ENCODE measurements at regions not wholly inside any gene's neighbourhood (a gene's known extent, or its start where the extent isn't known, plus 50 kb on each side); places are given as distances from the start of the nearest gene placed in this dataset.

- DNase-seq (no peak), ATAC-seq (no peak)
- TF ChIP-seq POLR2A (IDR thresholded peaks at IDR 0.05) = no peak
- TF ChIP-seq, protein P1, sequence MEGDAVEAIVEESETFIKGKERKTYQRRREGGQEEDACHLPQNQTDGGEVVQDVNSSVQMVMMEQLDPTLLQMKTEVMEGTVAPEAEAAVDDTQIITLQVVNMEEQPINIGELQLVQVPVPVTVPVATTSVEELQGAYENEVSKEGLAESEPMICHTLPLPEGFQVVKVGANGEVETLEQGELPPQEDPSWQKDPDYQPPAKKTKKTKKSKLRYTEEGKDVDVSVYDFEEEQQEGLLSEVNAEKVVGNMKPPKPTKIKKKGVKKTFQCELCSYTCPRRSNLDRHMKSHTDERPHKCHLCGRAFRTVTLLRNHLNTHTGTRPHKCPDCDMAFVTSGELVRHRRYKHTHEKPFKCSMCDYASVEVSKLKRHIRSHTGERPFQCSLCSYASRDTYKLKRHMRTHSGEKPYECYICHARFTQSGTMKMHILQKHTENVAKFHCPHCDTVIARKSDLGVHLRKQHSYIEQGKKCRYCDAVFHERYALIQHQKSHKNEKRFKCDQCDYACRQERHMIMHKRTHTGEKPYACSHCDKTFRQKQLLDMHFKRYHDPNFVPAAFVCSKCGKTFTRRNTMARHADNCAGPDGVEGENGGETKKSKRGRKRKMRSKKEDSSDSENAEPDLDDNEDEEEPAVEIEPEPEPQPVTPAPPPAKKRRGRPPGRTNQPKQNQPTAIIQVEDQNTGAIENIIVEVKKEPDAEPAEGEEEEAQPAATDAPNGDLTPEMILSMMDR (IDR thresholded peaks at IDR 0.05) = no peak
- intact Hi-C loops (cut with DNase I) = no loop called here
- H3K9me3 ChIP-seq = peaks cover 0 to 7% (median 0%) of the 10 kb centered on the region in 3 donors
- H3K4me1 ChIP-seq = no peaks in the 10 kb centered on the region
- H3K27me3 ChIP-seq = no peaks in the 10 kb centered on the region
- H3K36me3 ChIP-seq (replicated peaks in 1 of 2; ENCODE audit: insufficient read depth in 1 of 2, low read depth in 2 of 2) = no peaks in the 10 kb centered on the region
- H3K27ac ChIP-seq = no peak overlapping the region
- H3K4me3 ChIP-seq = no peak overlapping the region
- 55 to 62% methylated on average over 4 of the region's 4 CpGs for WGBS, 2 donors
Observed at GRCh38 chr2:2942906-2943305, 434.7 kb downstream of the EIPR1 start.

- no peaks in the 10 kb centered on the region for H3K27me3 ChIP-seq
- H3K27ac ChIP-seq = no peak overlapping the region
- H3K4me3 ChIP-seq = no peak overlapping the region
- no peak for ATAC-seq
- no peaks in the 10 kb centered on the region for H3K4me1 ChIP-seq
- intact Hi-C loops (cut with DNase I) = no loop called here
- no peak for DNase-seq
- TF ChIP-seq, protein P1 (IDR thresholded peaks at IDR 0.05) = no peak
- TF ChIP-seq POLR2A (IDR thresholded peaks at IDR 0.05) = no peak
- no peaks in the 10 kb centered on the region for H3K36me3 ChIP-seq (replicated peaks in 1 of 2; ENCODE audit: insufficient read depth in 1 of 2, low read depth in 2 of 2)
- 65 to 72% methylated on average over 5 of the region's 5 CpGs for WGBS, 2 donors
- H3K9me3 ChIP-seq = peaks cover 0 to 7% (median 0%) of the 10 kb centered on the region in 3 donors
Observed at GRCh38 chr2:2942225-2942624, 435.4 kb downstream of the EIPR1 start.

- WGBS, 2 donors = 23 to 49% methylated on average over 2 to 15 of the region's 15 CpGs
- ATAC-seq (no peak), DNase-seq (no peak)
- TF ChIP-seq, protein P1 (IDR thresholded peaks at IDR 0.05) = no peak
- no peak for TF ChIP-seq POLR2A (IDR thresholded peaks at IDR 0.05)
- no peaks in the 10 kb centered on the region for H3K36me3 ChIP-seq (replicated peaks in 1 of 2; ENCODE audit: insufficient read depth in 1 of 2, low read depth in 2 of 2)
- H3K4me3 ChIP-seq = no peak overlapping the region
- H3K27ac ChIP-seq = no peak overlapping the region
- H3K4me1 ChIP-seq = no peaks in the 10 kb centered on the region
- no peaks in the 10 kb centered on the region for H3K27me3 ChIP-seq
- peaks cover 0 to 7% (median 0%) of the 10 kb centered on the region in 3 donors for H3K9me3 ChIP-seq
- intact Hi-C loops (cut with DNase I) = no loop called here
Observed at GRCh38 chr2:2941205-2941604, 436.4 kb downstream of the EIPR1 start.

DNA sequence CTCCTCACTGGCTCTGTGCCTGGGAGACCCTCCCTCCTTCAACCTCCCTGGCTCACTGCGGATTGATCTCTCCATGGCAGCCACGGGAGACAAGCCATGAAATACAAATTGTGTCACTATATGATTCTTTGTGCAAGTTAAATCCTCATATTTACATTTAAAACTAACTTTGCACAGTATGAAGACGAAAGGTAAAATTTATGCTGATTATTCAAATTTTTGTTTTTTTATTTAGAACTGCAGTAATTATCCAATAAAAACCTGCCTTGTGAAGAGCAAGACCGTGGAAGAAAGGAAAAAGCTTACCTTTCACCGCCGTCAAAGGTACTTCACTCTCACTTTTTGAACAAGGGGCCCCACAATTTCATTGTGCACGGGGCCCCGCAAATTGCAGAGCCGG lies 436.9 kb downstream of the EIPR1 start:
- ATAC-seq (no peak), DNase-seq (no peak)
- no peaks in the 10 kb centered on the region for H3K27me3 ChIP-seq
- no peak overlapping the region for H3K27ac ChIP-seq
- no peak overlapping the region for H3K4me3 ChIP-seq
- TF ChIP-seq POLR2A (IDR thresholded peaks at IDR 0.05) = no peak
- TF ChIP-seq, protein P1 (IDR thresholded peaks at IDR 0.05) = no peak
- peaks cover 0 to 7% (median 0%) of the 10 kb centered on the region in 3 donors for H3K9me3 ChIP-seq
- H3K4me1 ChIP-seq = no peaks in the 10 kb centered on the region
- intact Hi-C loops (cut with DNase I) = no loop called here
- no peaks in the 10 kb centered on the region for H3K36me3 ChIP-seq (replicated peaks in 1 of 2; ENCODE audit: insufficient read depth in 1 of 2, low read depth in 2 of 2)
- WGBS, 2 donors = 75 to 77% methylated on average over 9 of the region's 9 CpGs

DNA sequence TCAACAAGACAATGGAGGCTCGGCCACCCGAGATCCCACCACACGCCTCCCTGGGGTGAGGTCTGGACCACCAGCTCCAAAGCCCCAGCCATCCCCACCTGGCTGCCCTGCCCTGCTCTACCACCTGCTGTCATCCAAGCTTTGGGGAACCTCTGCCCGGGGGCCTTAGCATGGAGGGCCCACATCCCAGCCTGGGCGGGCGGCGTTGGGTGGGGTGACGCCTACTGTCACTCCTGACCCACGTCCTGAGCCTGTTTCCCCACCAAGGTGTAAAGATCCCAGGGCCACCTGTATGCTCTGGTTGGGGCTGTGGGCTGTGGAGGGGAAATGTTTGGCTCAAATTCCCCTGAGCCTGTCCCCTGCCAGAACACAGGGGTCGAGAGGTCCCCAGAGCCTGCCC lies 437.6 kb downstream of the EIPR1 start:
- Histone ChIP-seq H3K9me3 (peaks cover 0 to 7% (median 0%) of the 10 kb centered on the region in 3 donors), H3K36me3 (replicated peaks in 1 of 2; ENCODE audit: insufficient read depth in 1 of 2, low read depth in 2 of 2) (no peaks in the 10 kb centered on the region), H3K4me1 (no peaks in the 10 kb centered on the region), H3K27ac (no peak overlapping the region), H3K4me3 (no peak overlapping the region), H3K27me3 (no peaks in the 10 kb centered on the region)
- intact Hi-C loops (cut with DNase I) = no loop called here
- no peak for DNase-seq
- no peak for ATAC-seq
- WGBS, 2 donors = 67 to 81% methylated on average over 3 to 10 of the region's 10 CpGs
- TF ChIP-seq, protein P1 (IDR thresholded peaks at IDR 0.05) = no peak
- TF ChIP-seq POLR2A (IDR thresholded peaks at IDR 0.05) = no peak

Data from body of pancreas (tissue), 4 donors.